Fibroblast of lung (primary cell): ENCODE measurements at regions not wholly inside any gene's neighbourhood (a gene's known extent, or its start where the extent isn't known, plus 50 kb on each side); places are given as distances from the start of the nearest gene placed in this dataset.
A peak's percentile ranks its signal among the peaks of the same experiment; 100 is the strongest.

Experiments used
- DNase-seq, 2 donors: peaks; one replicate each; pipeline versions ENCODE4 v3.0.0 to v3.0.0-alpha.2; 2010; ENCODE audit warnings: low read depth in 2 of 2
- H2AFZ ChIP-seq: 2 replicates; pipeline ENCODE4 v1.5.1; 2012; ENCODE audit warnings: low read length, control low read depth, inconsistent platforms
- H3K27ac ChIP-seq: 2 replicates; pipeline ENCODE4 v1.5.1; 2011; ENCODE audit warnings: low read length, control low read depth; ENCODE audit not compliant: insufficient read depth
- H3K27me3 ChIP-seq: 2 replicates; pipeline ENCODE4 v1.5.1; 2011; ENCODE audit warnings: mild to moderate bottlenecking, low read length; ENCODE audit not compliant: control insufficient read depth, insufficient read depth
- H3K36me3 ChIP-seq: 2 replicates; pipeline ENCODE4 v1.5.1; 2011; ENCODE audit warnings: low read length; ENCODE audit not compliant: control insufficient read depth, insufficient read depth
- H3K4me1 ChIP-seq: 2 replicates; pipeline ENCODE4 v1.5.1; 2011; ENCODE audit warnings: low read length; ENCODE audit not compliant: control insufficient read depth, insufficient read depth; ENCODE audit errors: extremely low read depth
- H3K4me2 ChIP-seq: 2 replicates; pipeline ENCODE4 v1.5.1; 2011; ENCODE audit warnings: low read length, control low read depth; ENCODE audit not compliant: insufficient read depth; ENCODE audit errors: extremely low read depth
- H3K4me3 ChIP-seq, 4 experiments: fragments of 200-600 bp in 1 of 4; sonication (generic) in 1 of 4; replicated peaks in 1 of 4; 2 replicates each; pipeline ENCODE4 v1.5.1; 2011 to 2016; ENCODE audit warnings: low read length in 4 of 4, low read depth in 3 of 4, mild to moderate bottlenecking in 3 of 4, control low read depth in 2 of 4, inconsistent platforms in 1 of 4, mixed read lengths in 1 of 4; ENCODE audit not compliant: insufficient read depth in 1 of 4; ENCODE audit errors: control extremely low read depth in 1 of 4
- H3K79me2 ChIP-seq: 2 replicates; pipeline ENCODE4 v1.5.1; 2012; ENCODE audit warnings: mild to moderate bottlenecking, low read length, inconsistent platforms; ENCODE audit not compliant: control insufficient read depth, insufficient read depth
- H3K9ac ChIP-seq: 2 replicates; pipeline ENCODE4 v1.5.1; 2011; ENCODE audit warnings: mild to moderate bottlenecking, low read length, control low read depth; ENCODE audit not compliant: insufficient read depth
- H3K9me3 ChIP-seq: 2 replicates; pipeline ENCODE4 v1.5.1; 2012; ENCODE audit warnings: low read depth, low read length; ENCODE audit not compliant: control insufficient read depth, insufficient read depth
- H4K20me1 ChIP-seq: 2 replicates; pipeline ENCODE4 v1.5.1; 2011; ENCODE audit warnings: low read length; ENCODE audit not compliant: control insufficient read depth, insufficient read depth; ENCODE audit errors: extremely low read depth
- EZH2 ChIP-seq: IDR thresholded peaks from 2 replicates; pipeline ENCODE4 v1.5.1; 2012; ENCODE audit warnings: low read length, control low read depth, mild to moderate bottlenecking; ENCODE audit errors: missing control alignments
- TF ChIP-seq, protein P1 (sequence below), 2 donors: IDR thresholded peaks in 1 of 2; conservative IDR thresholded peaks in 1 of 2; 1 replicate in 1 of 2; 2 replicates in 1 of 2; pipeline ENCODE4 v1.5.1; 2011 to 2012; ENCODE audit warnings: low read length in 2 of 2, control low read depth in 1 of 2, inconsistent platforms in 1 of 2, low read depth in 1 of 2, mild to moderate bottlenecking in 1 of 2

DNA sequence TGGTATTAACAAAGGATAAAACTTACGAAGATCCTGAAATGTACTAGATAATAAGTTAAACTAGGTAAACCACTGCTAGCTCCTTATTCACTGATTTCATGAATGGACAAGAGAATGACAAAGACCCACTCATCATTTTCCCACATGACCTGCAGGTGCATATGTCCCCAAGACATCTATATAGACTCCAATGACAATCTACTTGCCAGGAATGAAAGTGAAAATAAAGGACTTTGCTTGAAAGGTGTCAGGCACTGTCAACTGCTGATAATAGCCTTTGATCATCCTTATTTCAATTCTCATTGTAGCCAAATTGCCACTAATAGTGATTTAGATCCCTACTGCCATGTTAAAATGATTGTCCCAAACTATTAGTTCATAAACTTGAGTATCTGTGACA, 321.8 kb downstream of the HACE1 start:
- no peak overlapping the region for H3K27ac ChIP-seq
- no peak overlapping the region for H3K4me3 ChIP-seq
- no peak for DNase-seq
- no peaks in the 10 kb centered on the region for H3K27me3 ChIP-seq
- no peaks in the 10 kb centered on the region for H3K4me1 ChIP-seq
- no peaks in the 10 kb centered on the region for H4K20me1 ChIP-seq
- H3K79me2 ChIP-seq: no peaks in the 10 kb centered on the region
- no peak overlapping the region for H2AFZ ChIP-seq
- TF ChIP-seq, protein P1, sequence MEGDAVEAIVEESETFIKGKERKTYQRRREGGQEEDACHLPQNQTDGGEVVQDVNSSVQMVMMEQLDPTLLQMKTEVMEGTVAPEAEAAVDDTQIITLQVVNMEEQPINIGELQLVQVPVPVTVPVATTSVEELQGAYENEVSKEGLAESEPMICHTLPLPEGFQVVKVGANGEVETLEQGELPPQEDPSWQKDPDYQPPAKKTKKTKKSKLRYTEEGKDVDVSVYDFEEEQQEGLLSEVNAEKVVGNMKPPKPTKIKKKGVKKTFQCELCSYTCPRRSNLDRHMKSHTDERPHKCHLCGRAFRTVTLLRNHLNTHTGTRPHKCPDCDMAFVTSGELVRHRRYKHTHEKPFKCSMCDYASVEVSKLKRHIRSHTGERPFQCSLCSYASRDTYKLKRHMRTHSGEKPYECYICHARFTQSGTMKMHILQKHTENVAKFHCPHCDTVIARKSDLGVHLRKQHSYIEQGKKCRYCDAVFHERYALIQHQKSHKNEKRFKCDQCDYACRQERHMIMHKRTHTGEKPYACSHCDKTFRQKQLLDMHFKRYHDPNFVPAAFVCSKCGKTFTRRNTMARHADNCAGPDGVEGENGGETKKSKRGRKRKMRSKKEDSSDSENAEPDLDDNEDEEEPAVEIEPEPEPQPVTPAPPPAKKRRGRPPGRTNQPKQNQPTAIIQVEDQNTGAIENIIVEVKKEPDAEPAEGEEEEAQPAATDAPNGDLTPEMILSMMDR (conservative IDR thresholded peaks at IDR 0.05 in 1 of 2, IDR thresholded peaks at IDR 0.05 in 1 of 2; ENCODE audit: low read depth in 1 of 2, low read length in 2 of 2): no peak
- no peak for TF ChIP-seq EZH2
- no peak overlapping the region for H3K9ac ChIP-seq
- H3K36me3 ChIP-seq: no peaks in the 10 kb centered on the region
- no peak overlapping the region for H3K4me2 ChIP-seq
- no peaks in the 10 kb centered on the region for H3K9me3 ChIP-seq

DNA sequence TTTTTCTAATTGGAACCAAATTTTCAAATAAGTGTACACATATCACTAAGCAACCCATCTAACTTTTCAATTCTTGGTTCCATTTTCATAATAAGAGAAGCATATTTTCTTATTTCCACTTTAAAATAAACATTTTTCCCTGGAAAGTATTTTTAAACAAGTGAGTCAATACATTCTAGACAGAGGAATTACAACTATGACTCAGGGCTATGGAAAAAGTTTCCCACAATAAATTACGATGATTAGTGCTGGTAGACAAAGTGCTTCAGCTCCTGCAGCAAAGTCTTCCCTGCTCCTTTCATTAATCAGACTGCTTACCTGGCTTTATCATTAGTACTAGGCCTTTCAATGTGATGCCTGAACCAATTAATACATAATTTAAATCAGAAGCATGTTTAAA, 322.5 kb downstream of the HACE1 start:
- H3K4me2 ChIP-seq: no peak overlapping the region
- no peaks in the 10 kb centered on the region for H4K20me1 ChIP-seq
- no peaks in the 10 kb centered on the region for H3K79me2 ChIP-seq
- no peak overlapping the region for H3K27ac ChIP-seq
- H3K4me3 ChIP-seq: no peak overlapping the region
- H3K4me1 ChIP-seq: no peaks in the 10 kb centered on the region
- H2AFZ ChIP-seq: no peak overlapping the region
- H3K9ac ChIP-seq: no peak overlapping the region
- peak; percentile 68 to 80 for DNase-seq
- no peaks in the 10 kb centered on the region for H3K27me3 ChIP-seq
- H3K9me3 ChIP-seq: no peaks in the 10 kb centered on the region
- H3K36me3 ChIP-seq: no peaks in the 10 kb centered on the region
- no peak for TF ChIP-seq EZH2
- TF ChIP-seq, protein P1 (conservative IDR thresholded peaks at IDR 0.05 in 1 of 2, IDR thresholded peaks at IDR 0.05 in 1 of 2; ENCODE audit: low read depth in 1 of 2, low read length in 2 of 2): no peak

DNA sequence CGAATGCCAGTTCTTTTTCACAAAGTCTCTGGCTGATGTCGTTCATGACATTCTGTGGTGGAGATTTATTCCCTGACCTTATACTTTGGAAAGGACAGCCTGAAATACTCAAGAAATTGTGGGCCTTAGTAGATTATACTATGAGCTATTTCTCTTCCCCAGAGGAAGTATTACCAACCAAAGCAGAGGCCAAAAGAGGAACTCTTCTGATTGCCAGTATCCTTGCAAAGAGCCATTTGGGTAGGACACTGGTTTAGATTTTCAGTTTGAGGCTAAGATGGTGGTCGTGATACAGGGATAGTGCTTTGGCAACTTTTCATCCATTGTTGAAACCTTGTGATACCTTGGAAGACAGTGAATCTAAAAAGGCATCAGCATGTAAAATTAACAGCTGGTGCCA, 327.3 kb downstream of the HACE1 start:
- Histone ChIP-seq H3K36me3 (no peaks in the 10 kb centered on the region), H3K9ac (no peak overlapping the region), H4K20me1 (no peaks in the 10 kb centered on the region), H3K27me3 (no peaks in the 10 kb centered on the region), H3K4me3 (no peak overlapping the region), H2AFZ (no peak overlapping the region), H3K79me2 (no peaks in the 10 kb centered on the region), H3K4me2 (no peak overlapping the region), H3K4me1 (no peaks in the 10 kb centered on the region), H3K27ac (no peak overlapping the region), H3K9me3 (no peaks in the 10 kb centered on the region)
- no peak for TF ChIP-seq EZH2
- TF ChIP-seq, protein P1 (conservative IDR thresholded peaks at IDR 0.05 in 1 of 2, IDR thresholded peaks at IDR 0.05 in 1 of 2; ENCODE audit: low read depth in 1 of 2, low read length in 2 of 2): no peak
- no peak for DNase-seq
